ENCODE measurements at regions not wholly inside any gene's neighbourhood (a gene's known extent, or its start where the extent isn't known, plus 50 kb on each side); places are given as distances from the start of the nearest gene placed in this dataset.

DNA sequence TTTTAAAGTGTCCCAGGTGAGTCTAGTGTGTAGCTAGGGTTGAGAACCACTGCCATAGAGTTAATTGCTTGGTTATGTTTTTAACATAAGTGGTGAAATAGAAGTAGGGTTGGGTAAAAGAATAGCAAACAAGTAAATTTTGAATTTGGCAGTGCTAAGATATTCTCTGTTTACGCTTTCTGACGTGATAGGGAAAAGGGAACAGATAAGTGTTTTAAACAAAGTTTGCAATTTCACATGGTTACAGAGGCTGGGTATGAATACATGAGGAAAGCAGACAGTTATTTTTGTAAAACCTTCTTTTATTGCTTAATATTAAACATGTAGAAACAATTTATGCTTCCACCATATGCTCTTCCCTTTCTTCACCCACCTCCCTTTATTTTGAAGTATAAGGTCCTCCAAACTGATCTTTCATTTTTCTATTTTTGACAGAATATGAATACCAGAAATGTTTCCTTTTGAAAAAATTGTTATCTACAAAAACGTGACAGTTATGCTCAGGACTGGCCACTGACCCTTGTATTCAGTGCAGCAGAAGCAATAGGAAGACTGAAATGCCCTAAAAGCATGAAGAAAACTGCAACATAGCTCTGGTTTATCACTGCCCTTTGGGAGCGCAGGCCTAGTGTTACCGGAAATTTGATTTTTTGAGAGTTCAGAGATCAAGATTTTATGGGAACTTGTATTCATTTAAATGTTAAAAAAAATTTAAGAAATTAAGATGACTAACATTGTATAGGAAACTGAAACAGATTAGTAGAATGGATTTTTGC lies 214.4 kb upstream of the ARSJ start:
- Histone ChIP-seq H3K27ac (ENCODE audit: insufficient read depth, low read length) (no peak overlapping the region), H3K27me3 (ENCODE audit: control insufficient read depth, insufficient read depth, low read length) (no peaks in the 10 kb centered on the region), H3K9me3 (ENCODE audit: control insufficient read depth, insufficient read depth, low read depth, low read length) (no peaks in the 10 kb centered on the region), H3K4me3 (replicated peaks in 1 of 4; ENCODE audit: control extremely low read depth in 1 of 4, insufficient read depth in 1 of 4, low read depth in 3 of 4, low read length in 4 of 4) (no peak overlapping the region), H3K79me2 (ENCODE audit: control insufficient read depth, insufficient read depth, low read length) (no peaks in the 10 kb centered on the region), H3K4me1 (ENCODE audit: control insufficient read depth, extremely low read depth, insufficient read depth, low read length) (no peaks in the 10 kb centered on the region), H3K36me3 (ENCODE audit: control insufficient read depth, insufficient read depth, low read length) (no peaks in the 10 kb centered on the region), H4K20me1 (ENCODE audit: control insufficient read depth, extremely low read depth, insufficient read depth, low read length) (no peaks in the 10 kb centered on the region), H3K9ac (ENCODE audit: insufficient read depth, low read length) (no peak overlapping the region), H3K4me2 (ENCODE audit: extremely low read depth, insufficient read depth, low read length) (no peak overlapping the region), H2AFZ (ENCODE audit: low read length) (no peak overlapping the region)
- DNase-seq (ENCODE audit: low read depth in 2 of 2): peak in 1 of 2 donors; percentile 74
- no peak for TF ChIP-seq EZH2 (IDR thresholded peaks at IDR 0.05; ENCODE audit: low read length, missing control alignments)
- TF ChIP-seq, protein P1, sequence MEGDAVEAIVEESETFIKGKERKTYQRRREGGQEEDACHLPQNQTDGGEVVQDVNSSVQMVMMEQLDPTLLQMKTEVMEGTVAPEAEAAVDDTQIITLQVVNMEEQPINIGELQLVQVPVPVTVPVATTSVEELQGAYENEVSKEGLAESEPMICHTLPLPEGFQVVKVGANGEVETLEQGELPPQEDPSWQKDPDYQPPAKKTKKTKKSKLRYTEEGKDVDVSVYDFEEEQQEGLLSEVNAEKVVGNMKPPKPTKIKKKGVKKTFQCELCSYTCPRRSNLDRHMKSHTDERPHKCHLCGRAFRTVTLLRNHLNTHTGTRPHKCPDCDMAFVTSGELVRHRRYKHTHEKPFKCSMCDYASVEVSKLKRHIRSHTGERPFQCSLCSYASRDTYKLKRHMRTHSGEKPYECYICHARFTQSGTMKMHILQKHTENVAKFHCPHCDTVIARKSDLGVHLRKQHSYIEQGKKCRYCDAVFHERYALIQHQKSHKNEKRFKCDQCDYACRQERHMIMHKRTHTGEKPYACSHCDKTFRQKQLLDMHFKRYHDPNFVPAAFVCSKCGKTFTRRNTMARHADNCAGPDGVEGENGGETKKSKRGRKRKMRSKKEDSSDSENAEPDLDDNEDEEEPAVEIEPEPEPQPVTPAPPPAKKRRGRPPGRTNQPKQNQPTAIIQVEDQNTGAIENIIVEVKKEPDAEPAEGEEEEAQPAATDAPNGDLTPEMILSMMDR (conservative IDR thresholded peaks at IDR 0.05 in 1 of 2, IDR thresholded peaks at IDR 0.05 in 1 of 2; ENCODE audit: low read depth in 1 of 2, low read length in 2 of 2): no peak

DNA sequence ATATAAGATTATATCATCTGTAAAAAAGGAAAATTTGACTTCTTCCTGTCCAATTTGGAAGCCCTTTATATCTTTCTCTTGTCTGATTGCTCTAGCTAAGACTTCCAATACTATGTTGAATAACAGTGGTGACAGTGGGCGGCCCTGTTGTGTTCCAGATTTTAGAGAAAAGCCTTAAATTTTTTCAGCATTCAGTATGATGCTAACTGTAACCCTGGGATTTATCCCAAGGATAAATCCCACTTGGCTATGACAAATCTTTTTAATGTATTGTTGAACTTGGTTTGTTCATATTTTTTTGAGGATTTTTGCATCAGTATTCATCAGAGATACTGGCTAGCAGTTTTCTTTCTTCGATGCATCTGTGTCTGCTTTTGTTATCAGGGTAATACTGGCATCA lies 217.2 kb upstream of the ARSJ start:
- Histone ChIP-seq H3K27me3 (ENCODE audit: control insufficient read depth, insufficient read depth, low read length) (no peaks in the 10 kb centered on the region), H3K79me2 (ENCODE audit: control insufficient read depth, insufficient read depth, low read length) (no peaks in the 10 kb centered on the region), H3K27ac (ENCODE audit: insufficient read depth, low read length) (no peak overlapping the region), H2AFZ (ENCODE audit: low read length) (no peak overlapping the region), H3K9me3 (ENCODE audit: control insufficient read depth, insufficient read depth, low read depth, low read length) (no peaks in the 10 kb centered on the region), H3K9ac (ENCODE audit: insufficient read depth, low read length) (no peak overlapping the region), H3K4me1 (ENCODE audit: control insufficient read depth, extremely low read depth, insufficient read depth, low read length) (no peaks in the 10 kb centered on the region), H3K36me3 (ENCODE audit: control insufficient read depth, insufficient read depth, low read length) (no peaks in the 10 kb centered on the region), H3K4me3 (replicated peaks in 1 of 4; ENCODE audit: control extremely low read depth in 1 of 4, insufficient read depth in 1 of 4, low read depth in 3 of 4, low read length in 4 of 4) (no peak overlapping the region), H3K4me2 (ENCODE audit: extremely low read depth, insufficient read depth, low read length) (no peak overlapping the region), H4K20me1 (ENCODE audit: control insufficient read depth, extremely low read depth, insufficient read depth, low read length) (no peaks in the 10 kb centered on the region)
- TF ChIP-seq, protein P1 (conservative IDR thresholded peaks at IDR 0.05 in 1 of 2, IDR thresholded peaks at IDR 0.05 in 1 of 2; ENCODE audit: low read depth in 1 of 2, low read length in 2 of 2): no peak
- no peak for TF ChIP-seq EZH2 (IDR thresholded peaks at IDR 0.05; ENCODE audit: low read length, missing control alignments)
- no peak for DNase-seq (ENCODE audit: low read depth in 2 of 2)

DNA sequence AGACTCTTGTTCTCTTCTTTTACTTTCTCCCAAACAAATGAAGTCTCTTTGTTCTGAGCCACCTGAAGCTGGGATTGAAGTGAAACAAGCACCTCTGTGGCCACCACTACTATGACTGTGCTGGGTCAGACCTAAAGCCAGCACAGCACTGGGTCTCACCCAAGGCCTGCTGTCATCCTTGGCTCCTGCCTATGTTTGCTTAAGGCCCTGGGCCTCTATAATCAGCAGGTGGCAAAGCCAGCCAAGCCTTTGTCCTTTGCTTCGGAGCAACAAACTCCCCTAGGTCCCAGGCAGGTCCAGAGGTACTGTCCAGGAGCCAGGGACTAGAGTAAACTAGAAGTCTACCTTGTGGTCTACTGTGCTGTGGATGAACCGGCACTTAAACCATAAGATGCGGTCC lies 220.6 kb upstream of the ARSJ start:
- Histone ChIP-seq H3K79me2 (ENCODE audit: control insufficient read depth, insufficient read depth, low read length) (no peaks in the 10 kb centered on the region), H3K4me3 (replicated peaks in 1 of 4; ENCODE audit: control extremely low read depth in 1 of 4, insufficient read depth in 1 of 4, low read depth in 3 of 4, low read length in 4 of 4) (no peak overlapping the region), H3K27me3 (ENCODE audit: control insufficient read depth, insufficient read depth, low read length) (no peaks in the 10 kb centered on the region), H2AFZ (ENCODE audit: low read length) (no peak overlapping the region), H3K9me3 (ENCODE audit: control insufficient read depth, insufficient read depth, low read depth, low read length) (no peaks in the 10 kb centered on the region), H3K36me3 (ENCODE audit: control insufficient read depth, insufficient read depth, low read length) (no peaks in the 10 kb centered on the region), H3K4me2 (ENCODE audit: extremely low read depth, insufficient read depth, low read length) (no peak overlapping the region), H3K4me1 (ENCODE audit: control insufficient read depth, extremely low read depth, insufficient read depth, low read length) (no peaks in the 10 kb centered on the region), H3K9ac (ENCODE audit: insufficient read depth, low read length) (no peak overlapping the region), H4K20me1 (ENCODE audit: control insufficient read depth, extremely low read depth, insufficient read depth, low read length) (no peaks in the 10 kb centered on the region), H3K27ac (ENCODE audit: insufficient read depth, low read length) (no peak overlapping the region)
- DNase-seq (ENCODE audit: low read depth in 2 of 2): no peak
- no peak for TF ChIP-seq EZH2 (IDR thresholded peaks at IDR 0.05; ENCODE audit: low read length, missing control alignments)
- TF ChIP-seq, protein P1 (conservative IDR thresholded peaks at IDR 0.05 in 1 of 2, IDR thresholded peaks at IDR 0.05 in 1 of 2; ENCODE audit: low read depth in 1 of 2, low read length in 2 of 2): no peak

All from fibroblast of lung (primary cell).